ENCODE measurements at regions not wholly inside any gene's neighbourhood (a gene's known extent, or its start where the extent isn't known, plus 50 kb on each side); places are given as distances from the start of the nearest gene placed in this dataset.
A peak's percentile ranks its signal among the peaks of the same experiment; 100 is the strongest.
"Not testable (repeated sequence)": the region's sequence is repeated elsewhere in the genome, so short reads cannot be mapped to it uniquely, and the experiment has no call there.

- DNase-seq, result not testable (repeated sequence)
Observed at GRCh38 chr4:73671348-73671747, 51.1 kb upstream of the RASSF6 start.

- DNase-seq, result no peak
Observed at GRCh38 chr4:73673286-73673685, 53.0 kb upstream of the RASSF6 start.

GRCh38 chr4:73674451-73674919, 54.2 kb upstream of the RASSF6 start:
- DNase-seq, result no peak

- no peak for DNase-seq
Observed at GRCh38 chr4:73675623-73676022, 55.4 kb upstream of the RASSF6 start.

- DNase-seq, result no peak
Observed at GRCh38 chr4:73676136-73676535, 55.9 kb upstream of the RASSF6 start.

GRCh38 chr4:73676861-73677323, 56.7 kb upstream of the RASSF6 start:
- DNase-seq, result peak; percentile 64

GRCh38 chr4:73679836-73680235, 59.6 kb upstream of the RASSF6 start:
- DNase-seq, result no peak

- DNase-seq, result no peak
Observed at GRCh38 chr4:73681776-73682175, 58.6 kb upstream of the CXCL8 start.

GRCh38 chr4:73682508-73682907, 57.9 kb upstream of the CXCL8 start:
- no peak for DNase-seq

- peak; percentile 13 for DNase-seq
Observed at GRCh38 chr4:73683033-73683432, 57.3 kb upstream of the CXCL8 start.

GRCh38 chr4:73683456-73683855, 56.9 kb upstream of the CXCL8 start:
- no peak for DNase-seq

- DNase-seq, result peak; percentile 19
Observed at GRCh38 chr4:73684097-73684496, 56.3 kb upstream of the CXCL8 start.

GRCh38 chr4:73685052-73685451, 55.3 kb upstream of the CXCL8 start:
- DNase-seq, result no peak

GRCh38 chr4:73687421-73687820, 52.9 kb upstream of the CXCL8 start:
- DNase-seq, result no peak

GRCh38 chr4:73690051-73690738, 50.2 kb upstream of the CXCL8 start:
- no peak for DNase-seq

Measured in tongue (tissue), 1 donor.